ENCODE measurements at regions not wholly inside any gene's neighbourhood (a gene's known extent, or its start where the extent isn't known, plus 50 kb on each side); places are given as distances from the start of the nearest gene placed in this dataset.

GRCh38 chrX:124725502-124725901 lies 379.1 kb downstream of the SH2D1A start:
- no peak for TF ChIP-seq CTCF (conservative IDR thresholded peaks at IDR 0.05)

More at GRCh38 chrX:124725502-124725901, 379.1 kb downstream of the SH2D1A start:
- Histone ChIP-seq H2BK120ac (ENCODE audit: low read depth, low read length, poor library complexity, severe bottlenecking) (no peak overlapping the region), H2AK5ac (ENCODE audit: insufficient read length, low read length) (no peak overlapping the region), H3T11ph (ENCODE audit: low read length) (no peak overlapping the region), H3K9ac (ENCODE audit: extremely low read depth, insufficient read length, low read length) (no peak overlapping the region), H3K27me3 (ENCODE audit: insufficient read depth, low read length) (no peaks in the 10 kb centered on the region), H2BK15ac (ENCODE audit: low read depth, low read length) (no peak overlapping the region), H4K91ac (ENCODE audit: insufficient read length, low read depth, low read length) (no peak overlapping the region), H3K18ac (ENCODE audit: insufficient read length, low read depth, low read length) (no peak overlapping the region), H3K9me3 (ENCODE audit: control insufficient read depth, low read depth, low read length) (no peaks in the 10 kb centered on the region), H3K23ac (ENCODE audit: insufficient read length, low read depth, low read length) (no peak overlapping the region), H3K79me2 (ENCODE audit: insufficient read depth, low read length) (no peaks in the 10 kb centered on the region), H3K4ac (ENCODE audit: low read depth, low read length) (no peak overlapping the region), H3K23me2 (ENCODE audit: insufficient read length, low read depth, low read length, poor library complexity, severe bottlenecking) (no peaks in the 10 kb centered on the region), H2BK20ac (ENCODE audit: low read depth, low read length, poor library complexity, severe bottlenecking) (no peak overlapping the region), H3K4me2 (ENCODE audit: insufficient read depth, insufficient read length, low read length) (no peak overlapping the region), H3K14ac (ENCODE audit: insufficient read depth, low read length) (no peak overlapping the region), H3K56ac (ENCODE audit: insufficient read length, low read depth, low read length) (no peak overlapping the region), H4K8ac (replicated peaks; ENCODE audit: insufficient read length, low read depth, low read length) (no peak overlapping the region), H3K4me1 (ENCODE audit: insufficient read depth, low read length) (no peaks in the 10 kb centered on the region), H4K5ac (ENCODE audit: insufficient read length, low read depth, low read length) (no peak overlapping the region), H2AFZ (ENCODE audit: low read length) (no peak overlapping the region), H4K20me1 (ENCODE audit: control insufficient read depth, insufficient read depth, insufficient read length) (no peaks in the 10 kb centered on the region), H2BK12ac (ENCODE audit: insufficient read length, low read depth, low read length) (no peak overlapping the region), H3K27ac (ENCODE audit: insufficient read length, low read depth, low read length) (no peak overlapping the region), H3K79me1 (ENCODE audit: insufficient read depth, low read depth, low read length, poor library complexity, severe bottlenecking) (no peaks in the 10 kb centered on the region), H2BK5ac (ENCODE audit: insufficient read length, low read length) (no peak overlapping the region)
- Mint-ChIP-seq H3K27ac (no peak overlapping the region), H3K4me3 (no peak overlapping the region), H3K36me3 (ENCODE audit: insufficient read depth in 1 of 3, low read depth in 3 of 3) (no peaks in the 10 kb centered on the region), H3K27me3 (ENCODE audit: low read depth) (no peaks in the 10 kb centered on the region), H3K4me1 (peaks cover 8 to 10% of the 10 kb centered on the region in 2 experiments), H3K9me3 (no peaks in the 10 kb centered on the region; a peak in 2 of 5 replicates)
- DNase-seq = no peak
- no CpG with 5 or more reads among the region's 1 CpG for WGBS (ENCODE audit: extremely low coverage, insufficient read length, low lambda C conversion rate)
